GM19238 (cell line): ENCODE measurements at regions not wholly inside any gene's neighbourhood (a gene's known extent, or its start where the extent isn't known, plus 50 kb on each side); places are given as distances from the start of the nearest gene placed in this dataset.

Experiments used
- DNase-seq: peaks from one replicate; pipeline ENCODE4 v3.0.0; 2011; ENCODE audit warnings: low spot score; ENCODE audit not compliant: insufficient read length

- no peak for DNase-seq
Measured at GRCh38 chr10:107336061-107336460, 171.6 kb upstream of the SORCS1 start.

DNA sequence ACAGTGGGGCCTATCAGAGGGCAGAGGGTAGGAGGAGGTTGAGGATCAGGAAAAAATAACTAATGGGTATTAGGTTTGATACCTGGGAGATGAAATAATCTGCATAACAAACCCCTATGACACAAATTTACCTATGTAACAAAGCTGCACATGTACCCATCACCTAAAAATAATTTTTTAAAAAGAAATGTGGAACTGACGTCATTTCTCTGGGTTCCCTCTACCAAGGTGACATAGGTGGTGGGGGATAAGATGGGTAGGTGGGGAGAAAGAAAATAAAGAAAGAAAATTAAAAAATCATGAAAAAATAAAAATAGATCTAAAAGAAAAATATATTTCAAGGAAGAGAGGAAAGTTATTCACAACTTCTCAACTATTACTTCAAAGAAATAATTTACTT lies 153.1 kb upstream of the SORCS1 start:
- no peak for DNase-seq

DNA sequence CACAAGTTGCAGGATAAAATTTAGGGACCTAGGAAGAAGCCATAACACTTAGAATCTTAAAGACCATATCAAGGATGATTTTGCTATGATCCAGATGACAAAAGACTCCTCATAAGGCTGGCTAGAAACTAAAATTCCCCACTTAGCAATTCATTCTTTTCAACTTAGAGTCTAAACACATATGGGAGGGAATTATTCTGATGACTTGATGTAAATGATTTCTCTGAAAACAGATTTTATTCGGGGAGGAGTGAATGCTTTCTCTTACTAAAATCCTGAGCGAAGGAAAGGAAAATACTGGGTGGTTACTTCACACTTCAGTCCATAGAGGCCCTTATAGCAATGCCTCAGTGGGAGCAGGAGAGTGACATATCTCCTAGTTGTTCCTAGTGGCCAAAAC lies 138.7 kb upstream of the SORCS1 start:
- no peak for DNase-seq

- no peak for DNase-seq
Measured at GRCh38 chr10:107299606-107300005, 135.1 kb upstream of the SORCS1 start.

GRCh38 chr10:107284187-107284586 lies 119.7 kb upstream of the SORCS1 start:
- DNase-seq = no peak

DNA sequence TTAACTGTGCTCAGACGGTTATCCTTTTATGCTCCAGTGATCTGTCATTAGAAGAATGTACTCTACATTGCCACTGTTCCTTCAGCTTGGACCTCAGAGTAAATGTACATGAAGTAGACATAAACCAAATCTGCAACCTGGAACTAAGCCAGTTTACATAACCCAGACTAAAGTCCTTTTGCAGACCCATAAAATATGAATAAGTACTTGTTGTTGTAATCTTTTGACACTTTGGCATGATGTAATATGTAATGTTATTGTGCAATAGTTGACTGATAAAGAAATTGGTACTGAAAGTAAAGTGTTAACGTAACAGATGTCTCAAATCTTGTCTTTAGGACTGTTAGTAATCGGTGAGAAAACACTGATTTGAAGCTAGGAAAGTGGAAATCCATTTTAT lies 115.8 kb upstream of the SORCS1 start:
- DNase-seq = no peak

DNA sequence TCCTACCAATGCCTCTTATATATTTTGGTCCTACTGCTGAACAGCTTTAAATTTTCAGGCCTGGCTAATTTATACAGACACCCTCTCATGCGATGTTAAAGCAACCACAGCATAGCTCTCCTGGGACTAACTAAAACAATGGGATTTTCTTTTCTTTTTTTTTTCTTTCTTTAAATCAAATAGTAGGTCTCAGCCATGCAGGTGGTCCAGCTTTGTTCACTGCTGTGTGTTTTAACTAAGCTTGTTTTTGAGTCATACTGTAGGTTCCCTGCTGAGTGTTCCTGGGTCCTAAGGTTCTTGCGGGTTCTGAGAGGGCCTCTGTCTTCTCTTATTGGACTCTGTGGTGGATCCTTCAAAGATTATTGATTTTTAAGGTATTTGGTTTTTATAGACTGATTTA lies 113.1 kb upstream of the SORCS1 start:
- DNase-seq = no peak

DNA sequence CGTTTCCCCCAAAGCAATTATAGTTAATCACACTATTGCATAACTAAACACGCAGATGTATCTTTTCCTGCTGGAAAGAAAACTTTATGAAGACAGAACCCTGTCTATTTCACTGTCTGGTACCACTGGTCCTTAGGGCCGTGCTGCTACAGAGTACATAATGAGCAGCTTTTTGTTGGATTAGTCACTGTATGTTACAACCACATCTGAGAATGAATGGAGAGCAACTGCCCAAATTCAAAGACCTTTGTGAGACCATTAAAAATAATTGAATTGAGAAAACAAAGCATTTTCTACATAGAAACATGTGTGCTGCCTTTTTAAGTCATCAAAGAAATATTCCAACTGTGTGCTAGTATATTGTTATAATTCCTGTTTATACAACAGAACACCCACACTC lies 111.3 kb upstream of the SORCS1 start:
- DNase-seq = no peak

- no peak for DNase-seq
Measured at GRCh38 chr10:107269626-107270025, 105.1 kb upstream of the SORCS1 start.

DNA sequence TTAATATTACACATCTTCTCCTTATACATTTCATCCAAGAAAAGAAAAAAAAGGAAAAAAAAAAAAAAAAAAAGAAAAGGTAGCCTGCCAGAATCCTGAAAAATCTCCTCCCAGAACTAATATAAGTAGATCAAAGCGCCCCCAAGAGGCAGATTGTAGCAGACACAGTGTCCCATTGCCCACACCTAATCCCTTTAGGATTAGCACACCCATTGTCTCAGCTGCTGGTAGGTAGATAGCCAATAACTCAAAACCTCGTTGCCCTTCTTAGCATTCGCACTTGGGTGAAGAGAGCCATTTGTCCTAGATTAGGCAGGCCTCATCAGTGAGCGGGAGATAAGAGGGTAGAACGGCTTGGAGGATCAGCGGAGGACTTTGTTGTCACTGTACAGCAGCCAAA lies 100.2 kb upstream of the SORCS1 start:
- no peak for DNase-seq

- DNase-seq = no peak
Measured at GRCh38 chr10:107244122-107244521, 79.6 kb upstream of the SORCS1 start.

DNA sequence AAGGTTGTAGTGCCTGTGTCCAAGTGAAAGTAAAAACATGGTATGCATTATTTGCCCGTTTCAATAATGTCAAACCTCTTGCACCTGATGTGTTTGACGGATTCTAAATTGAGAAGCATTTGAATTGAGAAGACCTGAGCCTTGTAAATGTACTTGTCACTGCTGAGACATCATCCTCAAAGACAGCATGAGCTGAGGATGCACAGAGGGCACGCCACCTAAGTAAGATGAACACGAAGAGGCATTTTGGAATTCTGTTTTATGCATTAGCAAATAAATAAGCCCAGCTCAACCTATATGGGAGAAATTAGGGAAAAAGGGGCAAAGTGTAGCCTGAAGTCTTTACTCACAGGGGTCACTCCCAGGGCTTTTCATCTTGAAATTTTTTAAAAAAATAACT lies 73.8 kb upstream of the SORCS1 start:
- no peak for DNase-seq

- DNase-seq = no peak
Measured at GRCh38 chr10:107232013-107232412, 67.5 kb upstream of the SORCS1 start.

GRCh38 chr10:107230887-107231286 lies 66.4 kb upstream of the SORCS1 start:
- no peak for DNase-seq

DNA sequence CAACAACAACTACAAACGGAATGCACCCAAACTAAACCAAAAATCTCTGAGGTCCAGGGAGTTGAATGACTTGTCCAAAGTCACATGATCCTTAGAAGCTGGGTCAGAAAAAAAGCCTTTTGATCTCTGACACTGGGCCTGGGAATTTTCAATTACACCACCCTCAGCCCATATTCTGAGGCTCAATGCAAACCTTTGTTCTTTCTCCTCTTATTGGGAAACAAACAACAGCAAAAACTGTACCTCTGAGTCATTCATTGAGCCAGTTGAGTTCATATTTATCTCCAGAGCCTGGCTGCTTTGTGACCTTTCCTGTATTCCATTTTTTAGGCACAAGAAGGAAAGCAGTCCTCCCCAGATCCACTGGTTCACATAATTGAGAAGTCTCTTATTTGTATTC lies 51.2 kb upstream of the SORCS1 start:
- DNase-seq = no peak
